Endothelial cell of umbilical vein (primary cell): ENCODE measurements at regions not wholly inside any gene's neighbourhood (a gene's known extent, or its start where the extent isn't known, plus 50 kb on each side); places are given as distances from the start of the nearest gene placed in this dataset.
A peak's percentile ranks its signal among the peaks of the same experiment; 100 is the strongest.

Experiments
- BruUV-seq: library from RNA; stranded (reverse); fragments of 400-500 nt; replicated peaks from 2 replicates; lab custom pipeline; 2021; lab: Mats Ljungman, UMichigan
- CTCF ChIA-PET: fragments of 300-600, 350-600 bp; sonication (Branson Sonifier 250); formaldehyde crosslinking; loops from one replicate; lab custom pipeline; 2021; ENCODE audit warnings: antibody characterized with exemption, inconsistent platforms; lab: Charles Lee
- POLR2A ChIA-PET: fragments of 300-600, 350-600 bp; sonication (Branson Sonifier 250); formaldehyde crosslinking; loops from one replicate; lab custom pipeline; 2021; ENCODE audit warnings: antibody characterized with exemption, inconsistent platforms; lab: Charles Lee
- DNase-seq: peaks from one replicate; pipeline ENCODE4 v3.0.0-alpha.2; 2011; ENCODE audit warnings: low read depth, low spot score
- FAIRE-seq: peaks from 2 replicates; lab custom pipeline; 2011; peaks lifted over from hg19 to GRCh38; lab: Jason Lieb, UNC
- H2AFZ ChIP-seq: 2 replicates; pipeline ENCODE4 v1.6.0; 2012; ENCODE audit warnings: low read depth, low read length, control low read depth, inconsistent platforms
- H3K27ac ChIP-seq: 2 replicates; pipeline ENCODE4 v1.5.1; 2011; ENCODE audit warnings: low read depth, mild to moderate bottlenecking, control low read depth, low read length, moderate library complexity; ENCODE audit not compliant: insufficient read depth
- H3K27me3 ChIP-seq, 2 experiments: 2 replicates each; pipeline versions ENCODE4 v1.6.0 to v1.6.1; 2011; ENCODE audit warnings: low read length in 2 of 2, mixed read lengths in 1 of 2; ENCODE audit not compliant: control insufficient read depth in 2 of 2, insufficient read depth in 2 of 2
- H3K36me3 ChIP-seq, 2 experiments: 2 replicates in 1 of 2; 3 replicates in 1 of 2; pipeline ENCODE4 v1.5.1; 2011; ENCODE audit warnings: low read length in 2 of 2, mild to moderate bottlenecking in 1 of 2, moderate library complexity in 1 of 2; ENCODE audit not compliant: control insufficient read depth in 2 of 2, insufficient read depth in 2 of 2; ENCODE audit errors: extremely low read depth in 1 of 2
- H3K4me1 ChIP-seq: 3 replicates; pipeline ENCODE4 v1.5.1; 2011; ENCODE audit warnings: mild to moderate bottlenecking, low read length; ENCODE audit not compliant: control insufficient read depth, insufficient read depth; ENCODE audit errors: extremely low read depth
- H3K4me2 ChIP-seq: 2 replicates; pipeline ENCODE4 v1.6.1; 2011; ENCODE audit warnings: low read length, control low read depth, mixed read lengths; ENCODE audit not compliant: insufficient read depth
- H3K4me3 ChIP-seq, 3 experiments: fragments of 200-600 bp in 1 of 3; sonication (generic), shearing (Covaris generic) in 1 of 3; replicated peaks in 1 of 3; 2 replicates each; pipeline ENCODE4 v1.5.1; 2011 to 2016; ENCODE audit warnings: control low read depth in 3 of 3, low read length in 3 of 3, mild to moderate bottlenecking in 2 of 3, inconsistent platforms in 1 of 3, low read depth in 1 of 3, moderate library complexity in 1 of 3; ENCODE audit not compliant: insufficient read depth in 1 of 3
- H3K79me2 ChIP-seq: 2 replicates; pipeline ENCODE4 v1.6.0; 2012; ENCODE audit warnings: low read length, inconsistent platforms; ENCODE audit not compliant: control insufficient read depth, insufficient read depth
- H3K9ac ChIP-seq: replicated peaks from 2 replicates; pipeline ENCODE3; 2011; ENCODE audit warnings: low read length, control low read depth; ENCODE audit not compliant: insufficient read depth; ENCODE audit errors: extremely low read depth
- H3K9me1 ChIP-seq: replicated peaks from 3 replicates; pipeline ENCODE4 v1.6.0; 2011; ENCODE audit warnings: mild to moderate bottlenecking, low read length; ENCODE audit not compliant: control insufficient read depth, insufficient read depth; ENCODE audit errors: extremely low read depth
- H3K9me3 ChIP-seq: replicated peaks from 2 replicates; pipeline ENCODE4 v1.5.1; 2012; ENCODE audit warnings: low read length, inconsistent platforms; ENCODE audit not compliant: control insufficient read depth, insufficient read depth
- H4K20me1 ChIP-seq: replicated peaks from 2 replicates; pipeline ENCODE3; 2011; ENCODE audit warnings: mild to moderate bottlenecking, low read length; ENCODE audit not compliant: control insufficient read depth, insufficient read depth; ENCODE audit errors: extremely low read depth
- EZH2 ChIP-seq: IDR thresholded peaks from 2 replicates; pipeline ENCODE4 v1.6.1; 2012; ENCODE audit warnings: borderline replicate concordance, low read depth, mild to moderate bottlenecking, moderate library complexity, low read length, inconsistent platforms; ENCODE audit not compliant: severe bottlenecking
- FOS ChIP-seq: IDR thresholded peaks from 2 replicates; pipeline ENCODE4 v1.6.1; 2011; ENCODE audit warnings: mild to moderate bottlenecking, low read length, moderate library complexity, borderline replicate concordance; ENCODE audit not compliant: insufficient read depth
- GATA2 ChIP-seq: IDR thresholded peaks from 2 replicates; pipeline ENCODE4 v1.7.0; 2011; ENCODE audit warnings: low read depth, mild to moderate bottlenecking, moderate library complexity, mixed read lengths, low read length; ENCODE audit not compliant: insufficient read length, insufficient read depth
- JUN ChIP-seq: IDR thresholded peaks from 2 replicates; pipeline ENCODE4 v1.6.1; 2011; ENCODE audit warnings: borderline replicate concordance, low read depth; ENCODE audit not compliant: insufficient read length, insufficient read depth
- POLR2AphosphoS5 ChIP-seq: IDR thresholded peaks from 2 replicates; pipeline ENCODE4 v1.6.1; 2012; ENCODE audit warnings: low read depth, mild to moderate bottlenecking, control low read depth, low read length, moderate library complexity; ENCODE audit not compliant: insufficient read depth
- dilution Hi-C: fragments of 300-500 bp; cut with MboI; formaldehyde crosslinking; loops from one replicate; pipeline ENCODE4 v1.15.0; 2019; ENCODE audit warnings: low sequenced_read_pairs; ENCODE audit not compliant: extremely low pct_ligation_motif_present
- intact Hi-C: fragments of 100-400 bp; cut with micrococcal nuclease; formaldehyde crosslinking; loops from one replicate; pipeline ENCODE4 v1.10.0; 2022
- TF ChIP-seq, protein P1 (sequence below), 2 donors: IDR thresholded peaks; 1 replicate in 1 of 2; 2 replicates in 1 of 2; pipeline ENCODE4 v1.5.1; 2011; ENCODE audit warnings: low read length in 2 of 2, mild to moderate bottlenecking in 2 of 2, moderate library complexity in 2 of 2, control low read depth in 1 of 2, inconsistent platforms in 1 of 2, low read depth in 1 of 2; ENCODE audit not compliant: insufficient read depth in 1 of 2; ENCODE audit errors: extremely low read depth in 1 of 2

DNA sequence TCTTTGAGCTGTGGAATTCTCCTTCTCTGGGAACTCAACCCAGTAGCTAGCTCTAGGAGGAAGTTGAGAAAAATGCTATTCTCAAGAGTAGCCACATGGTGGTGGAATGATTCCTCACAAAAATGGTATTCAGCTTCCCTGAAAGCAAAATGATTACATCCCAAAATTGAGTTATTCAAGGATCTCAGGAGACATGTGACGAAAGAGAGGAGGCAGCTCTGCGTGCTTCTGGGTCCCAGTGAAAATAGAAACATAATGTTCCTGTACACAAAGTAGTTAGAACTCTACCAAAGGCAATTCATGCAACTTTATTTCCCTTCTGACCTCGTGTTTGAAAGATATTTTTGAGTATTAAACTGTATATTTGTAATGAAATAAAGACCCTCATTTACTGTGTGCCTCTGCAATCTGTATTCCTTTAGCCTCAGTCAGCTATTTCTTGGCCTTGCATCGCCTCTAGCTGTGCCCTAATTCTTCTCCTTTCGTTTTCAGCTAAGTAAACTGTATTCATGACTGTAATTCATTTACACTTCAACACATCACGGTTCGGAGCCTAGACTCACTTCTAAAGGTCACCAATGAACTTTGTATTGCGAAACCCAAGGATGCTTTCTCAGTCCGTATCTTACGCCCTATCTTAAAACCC is 167.3 kb downstream of the FASLG start:
- ChIA-PET POLR2A (interaction anchor here (0.7 to 1.3 kb wide), 4 partner anchors 83 to 377 kb away, joined by 3 read pairs; no protein-coding TSS in a partner anchor), CTCF (interaction anchor here (0.6 to 5.2 kb wide), 51 partner anchors 8 to 603 kb away, joined by 3 to 219 read pairs (median 4); partner anchors contain the start of genes TNFSF18 and TNFSF4)
- no peaks in the 10 kb centered on the region for H3K27me3 ChIP-seq
- H3K36me3 ChIP-seq = no peaks in the 10 kb centered on the region
- TF ChIP-seq GATA2 = peak; percentile 13
- TF ChIP-seq POLR2AphosphoS5 = peak; percentile 34
- no peak for TF ChIP-seq EZH2
- no peak for TF ChIP-seq JUN
- TF ChIP-seq, protein P1, sequence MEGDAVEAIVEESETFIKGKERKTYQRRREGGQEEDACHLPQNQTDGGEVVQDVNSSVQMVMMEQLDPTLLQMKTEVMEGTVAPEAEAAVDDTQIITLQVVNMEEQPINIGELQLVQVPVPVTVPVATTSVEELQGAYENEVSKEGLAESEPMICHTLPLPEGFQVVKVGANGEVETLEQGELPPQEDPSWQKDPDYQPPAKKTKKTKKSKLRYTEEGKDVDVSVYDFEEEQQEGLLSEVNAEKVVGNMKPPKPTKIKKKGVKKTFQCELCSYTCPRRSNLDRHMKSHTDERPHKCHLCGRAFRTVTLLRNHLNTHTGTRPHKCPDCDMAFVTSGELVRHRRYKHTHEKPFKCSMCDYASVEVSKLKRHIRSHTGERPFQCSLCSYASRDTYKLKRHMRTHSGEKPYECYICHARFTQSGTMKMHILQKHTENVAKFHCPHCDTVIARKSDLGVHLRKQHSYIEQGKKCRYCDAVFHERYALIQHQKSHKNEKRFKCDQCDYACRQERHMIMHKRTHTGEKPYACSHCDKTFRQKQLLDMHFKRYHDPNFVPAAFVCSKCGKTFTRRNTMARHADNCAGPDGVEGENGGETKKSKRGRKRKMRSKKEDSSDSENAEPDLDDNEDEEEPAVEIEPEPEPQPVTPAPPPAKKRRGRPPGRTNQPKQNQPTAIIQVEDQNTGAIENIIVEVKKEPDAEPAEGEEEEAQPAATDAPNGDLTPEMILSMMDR (IDR thresholded peaks at IDR 0.05; ENCODE audit: extremely low read depth in 1 of 2, insufficient read depth in 1 of 2, low read depth in 1 of 2, low read length in 2 of 2) = peak; percentile 50 to 51
- TF ChIP-seq FOS = no peak
- H4K20me1 ChIP-seq = no peaks in the 10 kb centered on the region
- peak; percentile 80 for DNase-seq
- TSS peak; percentile 96 for BruUV-seq
- no peaks in the 10 kb centered on the region for H3K9me3 ChIP-seq
- no peak overlapping the region for H3K4me2 ChIP-seq
- peak; percentile 91 for FAIRE-seq
- H3K9me1 ChIP-seq = no peaks in the 10 kb centered on the region
- intact Hi-C loops = loop anchor here (1.0 to 5.0 kb wide), 13 partner anchors 33 to 594 kb away; no protein-coding TSS in a partner anchor
- no peak overlapping the region for H3K4me3 ChIP-seq
- H3K79me2 ChIP-seq = no peaks in the 10 kb centered on the region
- H3K4me1 ChIP-seq = peaks cover 8% of the 10 kb centered on the region
- dilution Hi-C loops = no loop called here
- H3K9ac ChIP-seq = peak overlapping the region; percentile 37
- peak overlapping the region; percentile 72 for H3K27ac ChIP-seq
- peak overlapping the region; percentile 6 for H2AFZ ChIP-seq
